ENCODE measurements at regions not wholly inside any gene's neighbourhood (a gene's known extent, or its start where the extent isn't known, plus 50 kb on each side); places are given as distances from the start of the nearest gene placed in this dataset.

DNA sequence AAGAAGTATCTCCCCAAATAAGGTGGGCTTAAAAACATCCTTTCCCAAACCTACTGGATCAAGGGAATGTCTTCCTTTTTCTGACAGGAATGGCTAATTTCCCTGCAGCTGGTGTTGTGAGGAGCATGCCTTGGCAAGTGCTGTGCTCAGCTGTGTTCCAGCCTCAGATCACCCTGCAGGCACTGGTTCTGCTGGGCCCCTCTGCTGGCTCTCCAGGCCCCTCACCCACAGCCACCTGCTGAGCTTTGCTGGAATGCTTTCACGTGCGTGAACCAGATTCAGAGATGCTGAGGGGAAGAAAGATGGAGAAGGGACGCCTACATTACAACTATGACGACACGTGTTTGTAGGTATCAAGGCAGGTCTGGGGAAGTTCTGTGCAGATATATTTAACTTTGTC, 71.3 kb upstream of the FOXC1 start:
- TF ChIP-seq, protein P1, sequence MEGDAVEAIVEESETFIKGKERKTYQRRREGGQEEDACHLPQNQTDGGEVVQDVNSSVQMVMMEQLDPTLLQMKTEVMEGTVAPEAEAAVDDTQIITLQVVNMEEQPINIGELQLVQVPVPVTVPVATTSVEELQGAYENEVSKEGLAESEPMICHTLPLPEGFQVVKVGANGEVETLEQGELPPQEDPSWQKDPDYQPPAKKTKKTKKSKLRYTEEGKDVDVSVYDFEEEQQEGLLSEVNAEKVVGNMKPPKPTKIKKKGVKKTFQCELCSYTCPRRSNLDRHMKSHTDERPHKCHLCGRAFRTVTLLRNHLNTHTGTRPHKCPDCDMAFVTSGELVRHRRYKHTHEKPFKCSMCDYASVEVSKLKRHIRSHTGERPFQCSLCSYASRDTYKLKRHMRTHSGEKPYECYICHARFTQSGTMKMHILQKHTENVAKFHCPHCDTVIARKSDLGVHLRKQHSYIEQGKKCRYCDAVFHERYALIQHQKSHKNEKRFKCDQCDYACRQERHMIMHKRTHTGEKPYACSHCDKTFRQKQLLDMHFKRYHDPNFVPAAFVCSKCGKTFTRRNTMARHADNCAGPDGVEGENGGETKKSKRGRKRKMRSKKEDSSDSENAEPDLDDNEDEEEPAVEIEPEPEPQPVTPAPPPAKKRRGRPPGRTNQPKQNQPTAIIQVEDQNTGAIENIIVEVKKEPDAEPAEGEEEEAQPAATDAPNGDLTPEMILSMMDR (IDR thresholded peaks at IDR 0.05) = no peak
- TF ChIP-seq POLR2A (IDR thresholded peaks at IDR 0.05) (no peak), POLR2AphosphoS5 (IDR thresholded peaks at IDR 0.05; ENCODE audit: insufficient read depth in 1 of 2, low read depth in 1 of 2) (no peak)
